GM12873 (cell line): ENCODE measurements at regions not wholly inside any gene's neighbourhood (a gene's known extent, or its start where the extent isn't known, plus 50 kb on each side); places are given as distances from the start of the nearest gene placed in this dataset.

Source experiments
- CTCF ChIP-seq: IDR thresholded peaks from 2 replicates; pipeline ENCODE4 v1.5.1; 2012; ENCODE audit warnings: low read depth, mild to moderate bottlenecking, moderate library complexity, low read length, control low read depth; ENCODE audit not compliant: insufficient read depth; ENCODE audit errors: missing control alignments

GRCh38 chr6:1103021-1103420 lies 208.9 kb upstream of the FOXQ1 start:
- TF ChIP-seq CTCF = no peak

GRCh38 chr6:1100269-1100668 lies 211.6 kb upstream of the FOXQ1 start:
- TF ChIP-seq CTCF = no peak

GRCh38 chr6:1099264-1099663 lies 212.6 kb upstream of the FOXQ1 start:
- no peak for TF ChIP-seq CTCF

GRCh38 chr6:1096967-1097765 lies 214.7 kb upstream of the FOXQ1 start:
- TF ChIP-seq CTCF = no peak

- TF ChIP-seq CTCF = no peak
Observed at GRCh38 chr6:1094306-1094705, 217.6 kb upstream of the FOXQ1 start.

- TF ChIP-seq CTCF = no peak
Observed at GRCh38 chr6:1091900-1092299, 220.0 kb upstream of the FOXQ1 start.

- TF ChIP-seq CTCF = no peak
Observed at GRCh38 chr6:1089859-1090258, 222.0 kb upstream of the FOXQ1 start.
